Heart left ventricle (tissue), 16 donors: ENCODE measurements at regions not wholly inside any gene's neighbourhood (a gene's known extent, or its start where the extent isn't known, plus 50 kb on each side); places are given as distances from the start of the nearest gene placed in this dataset.

Experiments
- ATAC-seq, 4 donors: fragments of 200-7000 bp; cut with Tn5 transposase; one replicate each; pipeline ENCODE4 v1.9.1; 2020 to 2022; ENCODE audit warnings: moderate library complexity in 4 of 4, mild to moderate bottlenecking in 3 of 4, moderate number of reproducible peaks in 1 of 4
- DNase-seq, 5 donors: peaks; one replicate each; pipeline ENCODE4 v3.0.0-alpha.2; 2020
- H3K27ac ChIP-seq, 12 donors: fragments of 200-600 bp; sonication (generic) in 4 of 12; one replicate each; pipeline versions ENCODE4 v1.5.0 to v1.8.0; 2016 to 2022; ENCODE audit warnings: mild to moderate bottlenecking in 2 of 12
- H3K27me3 ChIP-seq, 9 donors: fragments of 200-600 bp; sonication (generic) in 2 of 9; one replicate each; pipeline versions ENCODE4 v1.5.1 to v1.8.0; 2016 to 2022; ENCODE audit warnings: mild to moderate bottlenecking in 3 of 9
- H3K36me3 ChIP-seq, 9 donors: fragments of 200-600 bp; sonication (generic) in 2 of 9; one replicate each; pipeline versions ENCODE4 v1.5.0 to v1.8.0; 2018 to 2022; ENCODE audit warnings: mild to moderate bottlenecking in 2 of 9
- H3K4me1 ChIP-seq, 12 donors: fragments of 200-600 bp; sonication (generic) in 4 of 12; one replicate each; pipeline versions ENCODE4 v1.5.0 to v1.8.0; 2016 to 2022; ENCODE audit warnings: mild to moderate bottlenecking in 3 of 12
- H3K4me3 ChIP-seq, 12 donors: fragments of 200-600 bp; sonication (generic) in 4 of 12; one replicate each; pipeline versions ENCODE4 v1.5.0 to v1.8.0; 2017 to 2022; ENCODE audit warnings: mild to moderate bottlenecking in 9 of 12, moderate library complexity in 4 of 12
- H3K9me3 ChIP-seq, 12 donors: fragments of 200-600 bp; sonication (generic) in 4 of 12; one replicate each; pipeline versions ENCODE4 v1.5.0 to v1.8.0; 2016 to 2022; ENCODE audit warnings: mild to moderate bottlenecking in 1 of 12
- POLR2A ChIP-seq, 2 donors: fragments of 450-650 bp; IDR thresholded peaks; one replicate each; pipeline ENCODE4 v1.6.1; 2017; ENCODE audit warnings: antibody characterized with exemption in 2 of 2, mild to moderate bottlenecking in 2 of 2, moderate library complexity in 2 of 2
- WGBS, 4 donors: extraction: QIAGEN DNeasy Blood & Tissue Kit in 2 of 4; methylation state at CpG; one replicate each; pipeline versions ENCODE4 v1.1.5 to v1.1.7; 2013 to 2018; 5-methylcytosine and 5-hydroxymethylcytosine counted together
- intact Hi-C, 10 donors: fragments of 100-400 bp; cut with DNase I; formaldehyde crosslinking; loops; one replicate each; pipeline versions ENCODE4 v1.11.1 to v1.14.2; 2022
- TF ChIP-seq, protein P1 (sequence below), 12 donors: fragments of 200-600 bp; sonication (generic) in 4 of 12; IDR thresholded peaks; one replicate each; pipeline versions ENCODE4 v1.5.0 to v1.8.0; 2018 to 2022; ENCODE audit warnings: antibody characterized with exemption in 12 of 12, mild to moderate bottlenecking in 5 of 12
- donor health status: ischemic (EF 13 %, LVEDD 7.1; RV severe dilation, severe dysfunction).
- donor health status: healthy with polysubstance abuse.
- donor health status: DM: no; HTN: yes; CAD: no.
- donor health status: DM: no; HTN: no; CAD: no.
- donor health status: ischemic (EF 25% LVEDD 6.9; RV normal size, moderate dysfunction).
- donor health status: ischemic (EF 25% LVEDD 5.7; RV mildly dilated, moderate dysfunction).
- donor health status: healthy.
- donor health status: DM: yes; HTN: yes; CAD: no.
- donor health status: ischemic (EF 35%, LVEDD 5.7; RV mildly dilated, moderate dysfunction).
- donor health status: nonischemic (EF 11% LVEDD 7.7; RV severe dilation, severe dysfunction).
- donor health status: DM: yes; HTN: yes; CAD: no.
- donor health status: PGD.
- donor health status: ischemic (EF 29% LVEDD 5.4; RV normal size, mild dysfunction).
- donor health status: nonischemic (EF 23%, LVEDD 6.1; RV moderate dilation, normal function).

DNA sequence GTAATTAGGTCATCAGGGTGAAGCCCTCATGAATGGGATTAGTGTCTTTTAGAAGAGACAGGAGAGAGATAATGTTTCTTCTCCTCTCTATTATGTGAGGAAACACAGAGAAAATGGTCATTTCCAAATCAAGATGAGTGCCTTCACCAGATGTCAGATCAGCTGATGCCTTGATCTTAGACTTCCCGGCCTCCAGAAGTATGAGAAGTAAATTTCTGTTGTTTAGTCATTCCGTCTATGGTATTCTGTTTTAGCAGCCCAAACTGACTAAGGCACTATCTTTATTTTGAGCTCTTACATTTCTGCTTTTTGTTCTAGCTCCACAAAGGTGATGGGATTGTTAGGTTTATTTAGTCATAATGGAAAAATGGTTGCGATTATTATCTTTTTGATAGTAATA lies 273.2 kb upstream of the GADL1 start:
- intact Hi-C loops, result no loop called here
- DNase-seq (no peak), ATAC-seq (no peak)
- Histone ChIP-seq H3K4me1 (peaks cover 0 to 24% (median 8%) of the 10 kb centered on the region in 12 donors), H3K36me3 (no peaks in the 10 kb centered on the region), H3K27me3 (no peaks in the 10 kb centered on the region), H3K4me3 (no peak overlapping the region), H3K27ac (no peak overlapping the region), H3K9me3 (no peaks in the 10 kb centered on the region)
- 94 to 98% (median 97%) methylated on average over 3 of the region's 3 CpGs for WGBS, 4 donors
- TF ChIP-seq POLR2A (IDR thresholded peaks at IDR 0.05), result no peak
- TF ChIP-seq, protein P1, sequence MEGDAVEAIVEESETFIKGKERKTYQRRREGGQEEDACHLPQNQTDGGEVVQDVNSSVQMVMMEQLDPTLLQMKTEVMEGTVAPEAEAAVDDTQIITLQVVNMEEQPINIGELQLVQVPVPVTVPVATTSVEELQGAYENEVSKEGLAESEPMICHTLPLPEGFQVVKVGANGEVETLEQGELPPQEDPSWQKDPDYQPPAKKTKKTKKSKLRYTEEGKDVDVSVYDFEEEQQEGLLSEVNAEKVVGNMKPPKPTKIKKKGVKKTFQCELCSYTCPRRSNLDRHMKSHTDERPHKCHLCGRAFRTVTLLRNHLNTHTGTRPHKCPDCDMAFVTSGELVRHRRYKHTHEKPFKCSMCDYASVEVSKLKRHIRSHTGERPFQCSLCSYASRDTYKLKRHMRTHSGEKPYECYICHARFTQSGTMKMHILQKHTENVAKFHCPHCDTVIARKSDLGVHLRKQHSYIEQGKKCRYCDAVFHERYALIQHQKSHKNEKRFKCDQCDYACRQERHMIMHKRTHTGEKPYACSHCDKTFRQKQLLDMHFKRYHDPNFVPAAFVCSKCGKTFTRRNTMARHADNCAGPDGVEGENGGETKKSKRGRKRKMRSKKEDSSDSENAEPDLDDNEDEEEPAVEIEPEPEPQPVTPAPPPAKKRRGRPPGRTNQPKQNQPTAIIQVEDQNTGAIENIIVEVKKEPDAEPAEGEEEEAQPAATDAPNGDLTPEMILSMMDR (IDR thresholded peaks at IDR 0.05), result no peak

DNA sequence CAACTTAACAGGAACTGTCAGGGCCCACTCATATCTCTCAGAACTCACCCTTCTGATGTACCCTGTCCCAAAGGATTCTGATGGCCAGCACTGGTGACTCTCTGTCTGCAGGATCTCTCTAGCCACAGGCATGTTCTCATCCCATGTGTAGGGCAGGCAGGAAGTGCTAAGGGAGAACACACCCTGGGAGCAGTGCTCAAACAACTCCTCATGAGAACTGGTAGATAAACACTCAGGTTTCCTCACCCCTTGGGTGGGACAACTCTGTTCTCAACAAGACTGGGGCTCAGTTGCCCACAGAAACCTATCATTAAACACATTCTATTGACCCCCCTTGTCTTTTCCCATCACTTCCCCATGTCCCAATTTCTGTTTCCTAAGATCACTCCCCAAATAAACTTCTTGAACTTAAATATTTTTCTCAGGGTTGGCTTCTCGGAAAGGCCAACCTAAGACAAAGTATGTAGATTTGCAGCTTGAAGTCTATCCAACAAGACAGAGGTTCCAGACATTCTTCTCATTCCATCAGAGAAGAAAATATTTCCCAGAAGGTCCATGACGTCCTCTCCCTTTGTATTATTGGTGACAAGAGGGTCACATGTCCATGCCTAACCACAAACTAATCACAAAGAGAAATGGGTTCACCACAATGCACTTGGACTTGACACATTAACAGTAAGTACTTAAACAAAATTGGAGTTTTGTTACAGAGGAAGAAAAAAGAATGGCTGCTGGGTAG lies 276.6 kb upstream of the GADL1 start:
- WGBS, 4 donors, result 52 to 76% (median 70%) methylated on average over 2 of the region's 2 CpGs
- peak overlapping the region in 2 of 12 donors; percentile 13 to 33 for H3K27ac ChIP-seq
- H3K4me1 ChIP-seq, result peaks cover 0 to 12% (median under 1%) of the 10 kb centered on the region in 12 donors
- intact Hi-C loops, result no loop called here
- no peaks in the 10 kb centered on the region for H3K36me3 ChIP-seq
- ATAC-seq (peak in 2 of 4 donors; percentile 42 to 63), DNase-seq (no peak)
- no peaks in the 10 kb centered on the region for H3K9me3 ChIP-seq
- H3K4me3 ChIP-seq, result no peak overlapping the region
- H3K27me3 ChIP-seq, result no peaks in the 10 kb centered on the region
- TF ChIP-seq, protein P1 (IDR thresholded peaks at IDR 0.05), result no peak
- no peak for TF ChIP-seq POLR2A (IDR thresholded peaks at IDR 0.05)

DNA sequence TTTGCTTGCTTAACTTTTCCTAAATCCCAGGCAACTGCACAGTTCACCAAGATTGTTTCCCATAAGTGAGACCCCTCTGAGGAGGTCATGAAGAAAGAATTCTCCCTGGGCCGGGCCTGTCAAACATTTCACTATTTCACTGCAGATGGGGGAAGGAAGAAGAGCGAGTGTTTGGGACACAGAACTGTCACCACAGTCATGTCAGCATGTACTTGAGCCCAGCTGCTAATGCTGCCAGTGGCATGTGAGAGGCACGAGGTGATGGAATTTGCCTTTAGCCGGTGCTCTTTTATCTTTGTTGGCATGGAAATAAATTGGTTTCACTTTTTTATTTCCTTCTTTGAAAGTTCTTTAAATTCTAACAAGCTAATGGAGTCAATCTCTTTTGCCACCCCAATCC lies 277.9 kb upstream of the GADL1 start:
- Histone ChIP-seq H3K27ac (no peak overlapping the region), H3K4me3 (no peak overlapping the region), H3K4me1 (peaks cover 0 to 7% (median 0%) of the 10 kb centered on the region in 12 donors), H3K9me3 (no peaks in the 10 kb centered on the region), H3K27me3 (no peaks in the 10 kb centered on the region), H3K36me3 (no peaks in the 10 kb centered on the region)
- intact Hi-C loops, result no loop called here
- WGBS, 4 donors, result 42 to 50% (median 46%) methylated on average over 4 of the region's 4 CpGs
- DNase-seq (no peak), ATAC-seq (peak in 1 of 4 donors; percentile 22)
- TF ChIP-seq, protein P1 (IDR thresholded peaks at IDR 0.05), result no peak
- no peak for TF ChIP-seq POLR2A (IDR thresholded peaks at IDR 0.05)

DNA sequence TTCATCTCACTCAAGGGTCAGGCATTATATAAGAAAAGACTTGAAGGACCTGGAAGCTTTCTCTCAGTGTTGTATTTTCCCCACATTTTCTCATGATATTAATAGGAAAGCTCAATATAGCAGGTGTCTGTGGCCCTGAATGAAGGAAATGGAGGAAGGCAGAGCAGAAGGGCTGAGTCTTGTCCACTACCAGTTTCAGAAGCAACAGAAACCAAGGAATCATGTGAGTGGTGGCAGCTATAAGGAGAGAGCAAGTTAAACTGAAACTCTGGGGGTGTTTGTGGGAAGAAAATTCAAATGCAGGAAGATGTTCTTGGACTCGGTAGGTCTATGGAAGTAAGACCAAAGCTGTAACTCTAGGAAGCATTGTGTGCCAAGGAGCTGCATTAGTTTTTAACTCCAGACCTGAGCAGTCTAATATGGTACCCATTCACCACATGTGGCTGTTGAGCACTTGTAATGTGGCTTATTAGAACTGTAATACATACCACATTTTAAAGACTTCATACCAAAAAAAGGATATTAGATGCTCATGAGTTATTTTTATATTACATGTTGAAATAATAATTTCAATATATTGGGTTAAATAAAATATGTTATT lies 278.8 kb upstream of the GADL1 start:
- DNase-seq (no peak), ATAC-seq (no peak)
- Histone ChIP-seq H3K4me3 (no peak overlapping the region), H3K36me3 (no peaks in the 10 kb centered on the region), H3K9me3 (no peaks in the 10 kb centered on the region), H3K27ac (no peak overlapping the region), H3K4me1 (peaks cover 0 to 7% (median 0%) of the 10 kb centered on the region in 12 donors), H3K27me3 (no peaks in the 10 kb centered on the region)
- 82 to 94% (median 93%) methylated on average over 1 of the region's 1 CpG for WGBS, 4 donors
- intact Hi-C loops, result no loop called here
- TF ChIP-seq POLR2A (IDR thresholded peaks at IDR 0.05), result no peak
- TF ChIP-seq, protein P1 (IDR thresholded peaks at IDR 0.05), result no peak
